ENCODE measurements at regions not wholly inside any gene's neighbourhood (a gene's known extent, or its start where the extent isn't known, plus 50 kb on each side); places are given as distances from the start of the nearest gene placed in this dataset.

DNA sequence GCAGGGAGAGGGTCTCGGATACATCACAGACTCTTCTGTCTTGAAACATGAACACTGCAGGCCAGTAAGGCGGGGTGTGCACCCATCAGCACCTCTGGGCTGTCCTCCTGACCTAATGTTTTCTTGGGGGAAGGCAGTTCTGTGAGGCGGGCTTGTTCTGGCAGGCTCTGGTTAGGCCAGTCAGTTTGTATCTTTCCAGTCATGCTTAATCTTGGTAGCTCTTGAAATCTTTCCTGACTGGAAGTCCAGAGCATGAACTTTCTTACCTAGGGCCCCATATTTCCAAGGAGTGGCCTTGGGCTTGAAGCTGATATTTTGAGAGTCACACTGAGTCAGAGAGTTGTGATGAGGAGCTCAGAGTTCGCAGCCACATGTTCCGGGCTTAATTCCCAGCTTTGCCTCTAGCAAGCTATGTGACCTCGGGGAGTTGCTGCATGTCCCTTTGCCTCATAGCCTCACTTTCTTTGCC lies 54.2 kb upstream of the RASSF6 start:
- TF ChIP-seq, protein P1, sequence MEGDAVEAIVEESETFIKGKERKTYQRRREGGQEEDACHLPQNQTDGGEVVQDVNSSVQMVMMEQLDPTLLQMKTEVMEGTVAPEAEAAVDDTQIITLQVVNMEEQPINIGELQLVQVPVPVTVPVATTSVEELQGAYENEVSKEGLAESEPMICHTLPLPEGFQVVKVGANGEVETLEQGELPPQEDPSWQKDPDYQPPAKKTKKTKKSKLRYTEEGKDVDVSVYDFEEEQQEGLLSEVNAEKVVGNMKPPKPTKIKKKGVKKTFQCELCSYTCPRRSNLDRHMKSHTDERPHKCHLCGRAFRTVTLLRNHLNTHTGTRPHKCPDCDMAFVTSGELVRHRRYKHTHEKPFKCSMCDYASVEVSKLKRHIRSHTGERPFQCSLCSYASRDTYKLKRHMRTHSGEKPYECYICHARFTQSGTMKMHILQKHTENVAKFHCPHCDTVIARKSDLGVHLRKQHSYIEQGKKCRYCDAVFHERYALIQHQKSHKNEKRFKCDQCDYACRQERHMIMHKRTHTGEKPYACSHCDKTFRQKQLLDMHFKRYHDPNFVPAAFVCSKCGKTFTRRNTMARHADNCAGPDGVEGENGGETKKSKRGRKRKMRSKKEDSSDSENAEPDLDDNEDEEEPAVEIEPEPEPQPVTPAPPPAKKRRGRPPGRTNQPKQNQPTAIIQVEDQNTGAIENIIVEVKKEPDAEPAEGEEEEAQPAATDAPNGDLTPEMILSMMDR (IDR thresholded peaks at IDR 0.05), result no peak
- TF ChIP-seq POLR2A (IDR thresholded peaks at IDR 0.05) (no peak), EP300 (IDR thresholded peaks at IDR 0.05) (no peak)

Data from ovary (tissue), 3 donors.